ENCODE measurements at regions not wholly inside any gene's neighbourhood (a gene's known extent, or its start where the extent isn't known, plus 50 kb on each side); places are given as distances from the start of the nearest gene placed in this dataset.

GRCh38 chr3:55165278-55165677 is 237.4 kb upstream of the LRTM1 start:
- DNase-seq (ENCODE audit: low read depth) = no peak
- no peak overlapping the region for H3K4me3 ChIP-seq (ENCODE audit: low read depth, low read length)
- in situ Hi-C loops (cut with HindIII; ENCODE audit: low sequenced_read_pairs) = no loop called here
- TF ChIP-seq CTCF (IDR thresholded peaks at IDR 0.05; ENCODE audit: low read depth, low read length, missing control alignments) = no peak

- no peak for DNase-seq (ENCODE audit: low read depth)
- in situ Hi-C loops (cut with HindIII; ENCODE audit: low sequenced_read_pairs) = no loop called here
- no peak overlapping the region for H3K4me3 ChIP-seq (ENCODE audit: low read depth, low read length)
- TF ChIP-seq CTCF (IDR thresholded peaks at IDR 0.05; ENCODE audit: low read depth, low read length, missing control alignments) = no peak
Observed at GRCh38 chr3:55164876-55165275, 237.0 kb upstream of the LRTM1 start.

- DNase-seq (ENCODE audit: low read depth) = peak; percentile 55
- no peak for TF ChIP-seq CTCF (IDR thresholded peaks at IDR 0.05; ENCODE audit: low read depth, low read length, missing control alignments)
- no peak overlapping the region for H3K4me3 ChIP-seq (ENCODE audit: low read depth, low read length)
- in situ Hi-C loops (cut with HindIII; ENCODE audit: low sequenced_read_pairs) = no loop called here
Observed at GRCh38 chr3:55164191-55164590, 236.3 kb upstream of the LRTM1 start.

GRCh38 chr3:55163421-55163820 is 235.6 kb upstream of the LRTM1 start:
- no peak for TF ChIP-seq CTCF (IDR thresholded peaks at IDR 0.05; ENCODE audit: low read depth, low read length, missing control alignments)
- no peak for DNase-seq (ENCODE audit: low read depth)
- in situ Hi-C loops (cut with HindIII; ENCODE audit: low sequenced_read_pairs) = no loop called here
- H3K4me3 ChIP-seq (ENCODE audit: low read depth, low read length) = no peak overlapping the region

- no peak for TF ChIP-seq CTCF (IDR thresholded peaks at IDR 0.05; ENCODE audit: low read depth, low read length, missing control alignments)
- H3K4me3 ChIP-seq (ENCODE audit: low read depth, low read length) = no peak overlapping the region
- in situ Hi-C loops (cut with HindIII; ENCODE audit: low sequenced_read_pairs) = no loop called here
- DNase-seq (ENCODE audit: low read depth) = peak; percentile 69
Observed at GRCh38 chr3:55162031-55162795, 234.4 kb upstream of the LRTM1 start.

GRCh38 chr3:55161231-55161630 is 233.4 kb upstream of the LRTM1 start:
- no peak for TF ChIP-seq CTCF (IDR thresholded peaks at IDR 0.05; ENCODE audit: low read depth, low read length, missing control alignments)
- in situ Hi-C loops (cut with HindIII; ENCODE audit: low sequenced_read_pairs) = no loop called here
- H3K4me3 ChIP-seq (ENCODE audit: low read depth, low read length) = no peak overlapping the region
- DNase-seq (ENCODE audit: low read depth) = no peak
